ENCODE measurements at regions not wholly inside any gene's neighbourhood (a gene's known extent, or its start where the extent isn't known, plus 50 kb on each side); places are given as distances from the start of the nearest gene placed in this dataset.

GRCh38 chr2:60353406-60353800, 200.1 kb downstream of the BCL11A start:
- H3K27me3 ChIP-seq (ENCODE audit: insufficient read depth, low read depth, low read length): no peaks in the 10 kb centered on the region
- no peak overlapping the region for H2AFZ ChIP-seq (ENCODE audit: low read depth, low read length)
- no peaks in the 10 kb centered on the region for H3K79me2 ChIP-seq (replicated peaks; ENCODE audit: insufficient read depth, low read length)
- H3K9ac ChIP-seq (ENCODE audit: low read length): no peak overlapping the region
- no peak overlapping the region for H3K4me2 ChIP-seq (ENCODE audit: low read length)
- H3K9me3 ChIP-seq (ENCODE audit: low read length): no peaks in the 10 kb centered on the region
- H3K9me2 ChIP-seq (ENCODE audit: insufficient read depth, low read length): no peaks in the 10 kb centered on the region
- H3K27ac ChIP-seq (ENCODE audit: low read length): no peak overlapping the region
- H3K36me3 ChIP-seq (ENCODE audit: insufficient read depth, low read length): no peaks in the 10 kb centered on the region
- no peak overlapping the region for H3K4me3 ChIP-seq (ENCODE audit: low read length)
- H4K20me1 ChIP-seq (ENCODE audit: insufficient read depth): no peaks in the 10 kb centered on the region
- TF ChIP-seq MXI1 (conservative IDR thresholded peaks at IDR 0.05; ENCODE audit: poor library complexity, severe bottlenecking) (no peak), TAF1 (IDR thresholded peaks at IDR 0.05; ENCODE audit: low read depth) (no peak), EP300 (conservative IDR thresholded peaks at IDR 0.05; ENCODE audit: poor library complexity, severe bottlenecking) (no peak), SMC3 (conservative IDR thresholded peaks at IDR 0.05; ENCODE audit: poor library complexity) (no peak), REST (IDR thresholded peaks at IDR 0.05; ENCODE audit: borderline replicate concordance) (no peak), EZH2 (IDR thresholded peaks at IDR 0.05; ENCODE audit: borderline replicate concordance, insufficient read depth, low read length, poor library complexity, severe bottlenecking) (no peak), RAD21 (conservative IDR thresholded peaks at IDR 0.05) (no peak), POLR2AphosphoS5 (IDR thresholded peaks at IDR 0.05) (no peak)
- TF ChIP-seq, protein P1, sequence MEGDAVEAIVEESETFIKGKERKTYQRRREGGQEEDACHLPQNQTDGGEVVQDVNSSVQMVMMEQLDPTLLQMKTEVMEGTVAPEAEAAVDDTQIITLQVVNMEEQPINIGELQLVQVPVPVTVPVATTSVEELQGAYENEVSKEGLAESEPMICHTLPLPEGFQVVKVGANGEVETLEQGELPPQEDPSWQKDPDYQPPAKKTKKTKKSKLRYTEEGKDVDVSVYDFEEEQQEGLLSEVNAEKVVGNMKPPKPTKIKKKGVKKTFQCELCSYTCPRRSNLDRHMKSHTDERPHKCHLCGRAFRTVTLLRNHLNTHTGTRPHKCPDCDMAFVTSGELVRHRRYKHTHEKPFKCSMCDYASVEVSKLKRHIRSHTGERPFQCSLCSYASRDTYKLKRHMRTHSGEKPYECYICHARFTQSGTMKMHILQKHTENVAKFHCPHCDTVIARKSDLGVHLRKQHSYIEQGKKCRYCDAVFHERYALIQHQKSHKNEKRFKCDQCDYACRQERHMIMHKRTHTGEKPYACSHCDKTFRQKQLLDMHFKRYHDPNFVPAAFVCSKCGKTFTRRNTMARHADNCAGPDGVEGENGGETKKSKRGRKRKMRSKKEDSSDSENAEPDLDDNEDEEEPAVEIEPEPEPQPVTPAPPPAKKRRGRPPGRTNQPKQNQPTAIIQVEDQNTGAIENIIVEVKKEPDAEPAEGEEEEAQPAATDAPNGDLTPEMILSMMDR (IDR thresholded peaks at IDR 0.05; ENCODE audit: poor library complexity, severe bottlenecking): no peak
- no peaks in the 10 kb centered on the region for H3F3A ChIP-seq (ENCODE audit: insufficient read depth, low read length, poor library complexity, severe bottlenecking)

- Histone ChIP-seq H3K4me2 (ENCODE audit: low read length) (no peak overlapping the region), H3K4me3 (ENCODE audit: low read length) (no peak overlapping the region), H3K79me2 (replicated peaks; ENCODE audit: insufficient read depth, low read length) (no peaks in the 10 kb centered on the region), H4K20me1 (ENCODE audit: insufficient read depth) (no peaks in the 10 kb centered on the region), H3K9me3 (ENCODE audit: low read length) (no peaks in the 10 kb centered on the region), H3K9me2 (ENCODE audit: insufficient read depth, low read length) (no peaks in the 10 kb centered on the region), H3K36me3 (ENCODE audit: insufficient read depth, low read length) (no peaks in the 10 kb centered on the region), H2AFZ (ENCODE audit: low read depth, low read length) (no peak overlapping the region), H3K27me3 (ENCODE audit: insufficient read depth, low read depth, low read length) (no peaks in the 10 kb centered on the region), H3K9ac (ENCODE audit: low read length) (no peak overlapping the region), H3K27ac (ENCODE audit: low read length) (no peak overlapping the region), H3F3A (ENCODE audit: insufficient read depth, low read length, poor library complexity, severe bottlenecking) (no peaks in the 10 kb centered on the region)
- TF ChIP-seq, protein P1 (IDR thresholded peaks at IDR 0.05; ENCODE audit: poor library complexity, severe bottlenecking): no peak
- TF ChIP-seq TAF1 (IDR thresholded peaks at IDR 0.05; ENCODE audit: low read depth): no peak
- no peak for TF ChIP-seq POLR2AphosphoS5 (IDR thresholded peaks at IDR 0.05)
- TF ChIP-seq MXI1 (conservative IDR thresholded peaks at IDR 0.05; ENCODE audit: poor library complexity, severe bottlenecking): no peak
- TF ChIP-seq REST (IDR thresholded peaks at IDR 0.05; ENCODE audit: borderline replicate concordance): no peak
- no peak for TF ChIP-seq RAD21 (conservative IDR thresholded peaks at IDR 0.05)
- no peak for TF ChIP-seq EP300 (conservative IDR thresholded peaks at IDR 0.05; ENCODE audit: poor library complexity, severe bottlenecking)
- TF ChIP-seq SMC3 (conservative IDR thresholded peaks at IDR 0.05; ENCODE audit: poor library complexity): no peak
- no peak for TF ChIP-seq EZH2 (IDR thresholded peaks at IDR 0.05; ENCODE audit: borderline replicate concordance, insufficient read depth, low read length, poor library complexity, severe bottlenecking)
Measured at GRCh38 chr2:60352491-60353405, 200.7 kb downstream of the BCL11A start.
